ENCODE measurements at regions not wholly inside any gene's neighbourhood (a gene's known extent, or its start where the extent isn't known, plus 50 kb on each side); places are given as distances from the start of the nearest gene placed in this dataset.
"Not testable (repeated sequence)": the region's sequence is repeated elsewhere in the genome, so short reads cannot be mapped to it uniquely, and the experiment has no call there.

GRCh38 chr12:58323676-58324075 lies 382.3 kb downstream of the ATP23 start:
- H3K27ac ChIP-seq (ENCODE audit: low read depth in 1 of 2, low read length in 2 of 2) = no peak overlapping the region
- 83% methylated on average over 3 of the region's 3 CpGs for WGBS
- no peaks in the 10 kb centered on the region for H3K9me3 ChIP-seq (ENCODE audit: control insufficient read depth in 4 of 4, low read length in 3 of 4)
- H3K27me3 ChIP-seq (ENCODE audit: control insufficient read depth in 4 of 4, insufficient read depth in 4 of 4, low read length in 3 of 4) = no peaks in the 10 kb centered on the region
- no peak overlapping the region for H3K9ac ChIP-seq (ENCODE audit: low read depth in 1 of 2, low read length in 2 of 2)
- H3K4me3 ChIP-seq (ENCODE audit: low read depth in 1 of 3, low read length in 3 of 3) = no peak overlapping the region
- peaks cover 0 to 2% (median 0%) of the 10 kb centered on the region in 4 donors for H3K36me3 ChIP-seq (ENCODE audit: control insufficient read depth in 4 of 4, insufficient read depth in 3 of 4, low read depth in 1 of 4, low read length in 3 of 4)
- TF ChIP-seq MAX (IDR thresholded peaks at IDR 0.05) = no peak
- TF ChIP-seq HNF4A (conservative IDR thresholded peaks at IDR 0.05) = no peak
- no peak for TF ChIP-seq GABPA (IDR thresholded peaks at IDR 0.05 in 1 of 2, conservative IDR thresholded peaks at IDR 0.05 in 1 of 2)
- TF ChIP-seq EGR1 (IDR thresholded peaks at IDR 0.05; ENCODE audit: low read depth in 2 of 2) = no peak
- TF ChIP-seq TAF1 (conservative IDR thresholded peaks at IDR 0.05) = no peak
- DNase-seq (ENCODE audit: low spot score) = no peak
- H3K4me1 ChIP-seq (ENCODE audit: control insufficient read depth in 4 of 4, insufficient read depth in 4 of 4, low read length in 3 of 4) = no peaks in the 10 kb centered on the region

DNA sequence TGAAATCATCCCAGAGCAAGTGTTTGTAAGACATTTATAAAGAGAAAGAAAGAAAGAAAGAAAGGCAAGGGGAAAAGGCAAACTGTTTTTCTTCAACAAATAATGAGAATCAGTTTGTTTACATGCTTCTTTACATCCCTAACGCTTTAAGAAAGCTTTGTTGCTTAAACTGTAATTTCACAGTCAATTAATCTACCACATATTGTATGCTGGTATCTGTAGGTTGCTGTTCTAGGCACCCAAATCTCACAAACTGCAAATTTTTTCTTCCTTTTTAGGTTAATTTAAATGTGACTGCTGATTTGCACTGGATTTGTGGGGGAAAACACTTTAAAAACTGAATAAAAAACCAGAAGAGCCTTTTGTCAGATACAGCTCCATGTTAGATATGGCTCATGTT lies 384.2 kb downstream of the ATP23 start:
- Histone ChIP-seq H3K27me3 (ENCODE audit: control insufficient read depth in 4 of 4, insufficient read depth in 4 of 4, low read length in 3 of 4) (no peaks in the 10 kb centered on the region), H3K27ac (ENCODE audit: low read depth in 1 of 2, low read length in 2 of 2) (no peak overlapping the region), H3K36me3 (ENCODE audit: control insufficient read depth in 4 of 4, insufficient read depth in 3 of 4, low read depth in 1 of 4, low read length in 3 of 4) (peaks cover 0 to 2% (median 0%) of the 10 kb centered on the region in 4 donors), H3K4me3 (ENCODE audit: low read depth in 1 of 3, low read length in 3 of 3) (no peak overlapping the region), H3K4me1 (ENCODE audit: control insufficient read depth in 4 of 4, insufficient read depth in 4 of 4, low read length in 3 of 4) (no peaks in the 10 kb centered on the region), H3K9ac (ENCODE audit: low read depth in 1 of 2, low read length in 2 of 2) (no peak overlapping the region), H3K9me3 (ENCODE audit: control insufficient read depth in 4 of 4, low read length in 3 of 4) (no peaks in the 10 kb centered on the region)
- no peak for DNase-seq (ENCODE audit: low spot score)
- WGBS = 31% methylated on average over 1 of the region's 1 CpG
- no peak for TF ChIP-seq GABPA (IDR thresholded peaks at IDR 0.05 in 1 of 2, conservative IDR thresholded peaks at IDR 0.05 in 1 of 2)
- TF ChIP-seq EGR1 (IDR thresholded peaks at IDR 0.05; ENCODE audit: low read depth in 2 of 2) = no peak

GRCh38 chr12:58326534-58326933 lies 385.2 kb downstream of the ATP23 start:
- no peaks in the 10 kb centered on the region for H3K9me3 ChIP-seq (ENCODE audit: control insufficient read depth in 4 of 4, low read length in 3 of 4)
- WGBS = 91% methylated on average over 3 of the region's 3 CpGs
- H3K4me1 ChIP-seq (ENCODE audit: control insufficient read depth in 4 of 4, insufficient read depth in 4 of 4, low read length in 3 of 4) = no peaks in the 10 kb centered on the region
- no peak overlapping the region for H3K4me3 ChIP-seq (ENCODE audit: low read depth in 1 of 3, low read length in 3 of 3)
- H3K27me3 ChIP-seq (ENCODE audit: control insufficient read depth in 4 of 4, insufficient read depth in 4 of 4, low read length in 3 of 4) = no peaks in the 10 kb centered on the region
- H3K27ac ChIP-seq (ENCODE audit: low read depth in 1 of 2, low read length in 2 of 2) = no peak overlapping the region
- no peak overlapping the region for H3K9ac ChIP-seq (ENCODE audit: low read depth in 1 of 2, low read length in 2 of 2)
- TF ChIP-seq FOXA2 (IDR thresholded peaks at IDR 0.05) = no peak
- H3K36me3 ChIP-seq (ENCODE audit: control insufficient read depth in 4 of 4, insufficient read depth in 3 of 4, low read depth in 1 of 4, low read length in 3 of 4) = no peaks in the 10 kb centered on the region
- no peak for DNase-seq (ENCODE audit: low spot score)

- WGBS = 15% methylated on average over 2 of the region's 5 CpGs
- not testable (repeated sequence) for H3K9me3 ChIP-seq (ENCODE audit: control insufficient read depth in 4 of 4, low read length in 3 of 4); H3K27ac ChIP-seq (ENCODE audit: low read depth in 1 of 2, low read length in 2 of 2); DNase-seq (ENCODE audit: low spot score); H3K36me3 ChIP-seq (ENCODE audit: control insufficient read depth in 4 of 4, insufficient read depth in 3 of 4, low read depth in 1 of 4, low read length in 3 of 4); H3K27me3 ChIP-seq (ENCODE audit: control insufficient read depth in 4 of 4, insufficient read depth in 4 of 4, low read length in 3 of 4); H3K9ac ChIP-seq (ENCODE audit: low read depth in 1 of 2, low read length in 2 of 2); H3K4me1 ChIP-seq (ENCODE audit: control insufficient read depth in 4 of 4, insufficient read depth in 4 of 4, low read length in 3 of 4); H3K4me3 ChIP-seq (ENCODE audit: low read depth in 1 of 3, low read length in 3 of 3)
These were observed 395.3 kb downstream of the ATP23 start for GRCh38 chr12:58336581-58337242.

DNA sequence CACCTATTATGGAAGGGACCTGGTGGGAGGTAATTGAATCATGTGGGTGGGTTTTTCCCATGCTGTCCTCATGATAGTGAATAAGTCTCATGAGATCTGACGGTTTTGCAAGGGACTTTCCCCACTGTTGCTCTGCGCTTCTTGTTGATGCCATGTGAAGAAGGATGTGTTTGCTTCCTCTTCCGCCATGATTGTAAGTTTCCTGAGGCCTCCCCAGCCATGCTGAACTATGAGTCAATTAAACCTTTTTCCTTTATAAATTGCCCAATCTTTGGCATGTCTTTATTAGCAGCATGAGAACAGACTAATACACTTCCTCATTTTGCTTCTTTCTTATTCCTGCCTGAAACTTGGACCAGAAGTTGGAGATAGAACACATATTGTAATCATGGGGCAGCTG lies 396.2 kb downstream of the ATP23 start:
- H3K4me3 ChIP-seq (ENCODE audit: low read depth in 1 of 3, low read length in 3 of 3); H3K27me3 ChIP-seq (ENCODE audit: control insufficient read depth in 4 of 4, insufficient read depth in 4 of 4, low read length in 3 of 4); H3K9ac ChIP-seq (ENCODE audit: low read depth in 1 of 2, low read length in 2 of 2); H3K36me3 ChIP-seq (ENCODE audit: control insufficient read depth in 4 of 4, insufficient read depth in 3 of 4, low read depth in 1 of 4, low read length in 3 of 4); DNase-seq (ENCODE audit: low spot score); H3K27ac ChIP-seq (ENCODE audit: low read depth in 1 of 2, low read length in 2 of 2); H3K4me1 ChIP-seq (ENCODE audit: control insufficient read depth in 4 of 4, insufficient read depth in 4 of 4, low read length in 3 of 4); H3K9me3 ChIP-seq (ENCODE audit: control insufficient read depth in 4 of 4, low read length in 3 of 4): not testable (repeated sequence)
- WGBS = 89% methylated on average over 3 of the region's 3 CpGs

Measured in liver (tissue), 7 donors.